HFFc6 (cell line): ENCODE measurements at regions not wholly inside any gene's neighbourhood (a gene's known extent, or its start where the extent isn't known, plus 50 kb on each side); places are given as distances from the start of the nearest gene placed in this dataset.
"Not testable (repeated sequence)": the region's sequence is repeated elsewhere in the genome, so short reads cannot be mapped to it uniquely, and the experiment has no call there.

Source experiments
- DNase-seq: peaks from one replicate; pipeline ENCODE4 v3.0.0-alpha.2; 2018
- H3K27ac Mint-ChIP-seq: 2 replicates; pipeline ENCODE4 v1.8.0; 2020; ENCODE audit warnings: mild to moderate bottlenecking, mixed read lengths
- H3K27me3 Mint-ChIP-seq: 2 replicates; pipeline ENCODE4 v1.8.0; 2021; ENCODE audit warnings: mild to moderate bottlenecking, moderate library complexity, mixed read lengths; ENCODE audit not compliant: insufficient read depth
- H3K36me3 Mint-ChIP-seq: 2 replicates; pipeline ENCODE4 v1.8.0; 2021; ENCODE audit warnings: low read depth, mixed read lengths
- H3K4me1 Mint-ChIP-seq: 2 replicates; pipeline ENCODE4 v1.8.0; 2020; ENCODE audit warnings: low read depth, mixed read lengths
- H3K4me3 Mint-ChIP-seq: 2 replicates; pipeline ENCODE4 v1.8.0; 2020; ENCODE audit warnings: mild to moderate bottlenecking, moderate library complexity, mixed read lengths
- H3K9me3 Mint-ChIP-seq: 2 replicates; pipeline ENCODE4 v1.8.0; 2020; ENCODE audit warnings: mild to moderate bottlenecking, mixed read lengths
- CTCF ChIP-seq: fragments of 200-600 bp; sonication (generic); IDR thresholded peaks from 2 replicates; pipeline ENCODE4 v1.5.0; 2021; ENCODE audit warnings: antibody characterized with exemption, mild to moderate bottlenecking

- no peaks in the 10 kb centered on the region for H3K4me1 Mint-ChIP-seq
- no peak overlapping the region; the same call in 1 of the 2 replicates for H3K4me3 Mint-ChIP-seq
- no peaks in the 10 kb centered on the region for H3K36me3 Mint-ChIP-seq
- H3K27me3 Mint-ChIP-seq = peaks cover 2% of the 10 kb centered on the region; the same call in 1 of the 2 replicates
- no peak for DNase-seq
- no peak for TF ChIP-seq CTCF
- H3K9me3 Mint-ChIP-seq = no peaks in the 10 kb centered on the region
- no peak overlapping the region for H3K27ac Mint-ChIP-seq
Measured at GRCh38 chr7:34445653-34446052, 212.4 kb upstream of the NPSR1 start.

GRCh38 chr7:34448531-34448930 lies 209.5 kb upstream of the NPSR1 start:
- H3K27ac Mint-ChIP-seq, H3K9me3 Mint-ChIP-seq, H3K4me3 Mint-ChIP-seq, DNase-seq, H3K27me3 Mint-ChIP-seq, H3K36me3 Mint-ChIP-seq: not testable (repeated sequence)
- peaks cover 22% of the 10 kb centered on the region for H3K4me1 Mint-ChIP-seq

- Mint-ChIP-seq H3K27ac (no peak overlapping the region), H3K27me3 (peaks cover 2% of the 10 kb centered on the region; the same call in 1 of the 2 replicates), H3K36me3 (no peaks in the 10 kb centered on the region), H3K9me3 (no peaks in the 10 kb centered on the region), H3K4me1 (peaks cover 25% of the 10 kb centered on the region), H3K4me3 (no peak overlapping the region)
- no peak for TF ChIP-seq CTCF
- DNase-seq = no peak
Measured at GRCh38 chr7:34449765-34450164, 208.3 kb upstream of the NPSR1 start.

GRCh38 chr7:34451183-34451582 lies 206.8 kb upstream of the NPSR1 start:
- no peaks in the 10 kb centered on the region for H3K9me3 Mint-ChIP-seq

GRCh38 chr7:34451923-34452322 lies 206.1 kb upstream of the NPSR1 start:
- no peaks in the 10 kb centered on the region for H3K9me3 Mint-ChIP-seq
- TF ChIP-seq CTCF = no peak
- peaks cover 25% of the 10 kb centered on the region for H3K4me1 Mint-ChIP-seq
- H3K27me3 Mint-ChIP-seq = no peaks in the 10 kb centered on the region; the same call in 1 of the 2 replicates
- H3K36me3 Mint-ChIP-seq = no peaks in the 10 kb centered on the region
- no peak overlapping the region for H3K4me3 Mint-ChIP-seq
- H3K27ac Mint-ChIP-seq = no peak overlapping the region
- DNase-seq = peak; percentile 18

More at GRCh38 chr7:34451183-34451582, 206.8 kb upstream of the NPSR1 start:
- Mint-ChIP-seq H3K36me3 (no peaks in the 10 kb centered on the region), H3K27me3 (no peaks in the 10 kb centered on the region), H3K27ac (no peak overlapping the region), H3K4me1 (peaks cover 25% of the 10 kb centered on the region), H3K4me3 (no peak overlapping the region)
- no peak for DNase-seq
- TF ChIP-seq CTCF = no peak

- peaks cover 25% of the 10 kb centered on the region for H3K4me1 Mint-ChIP-seq
- no peak overlapping the region for H3K27ac Mint-ChIP-seq
- no peaks in the 10 kb centered on the region for H3K36me3 Mint-ChIP-seq
- H3K27me3 Mint-ChIP-seq = no peaks in the 10 kb centered on the region; the same call in 1 of the 2 replicates
- no peak for DNase-seq
- H3K4me3 Mint-ChIP-seq = no peak overlapping the region
- no peak for TF ChIP-seq CTCF
- no peaks in the 10 kb centered on the region for H3K9me3 Mint-ChIP-seq
Measured at GRCh38 chr7:34452363-34452762, 205.7 kb upstream of the NPSR1 start.
